Tibial artery (tissue), 4 donors: ENCODE measurements at regions not wholly inside any gene's neighbourhood (a gene's known extent, or its start where the extent isn't known, plus 50 kb on each side); places are given as distances from the start of the nearest gene placed in this dataset.

Source experiments
- DNase-seq, 2 donors: peaks; one replicate each; pipeline ENCODE4 v3.0.0-alpha.2; 2019
- H3K27ac ChIP-seq, 2 donors: fragments of 200-600 bp; sonication (generic) in 1 of 2; 1 replicate in 1 of 2; 2 replicates in 1 of 2; pipeline ENCODE4 v1.5.1; 2018 to 2019; ENCODE audit warnings: mild to moderate bottlenecking in 1 of 2
- H3K27me3 ChIP-seq, 2 donors: fragments of 200-600 bp; sonication (generic) in 1 of 2; one replicate each; pipeline versions ENCODE4 v1.5.1 to v1.6.0; 2016 to 2019
- H3K36me3 ChIP-seq, 3 donors: fragments of 200-600 bp; sonication (generic) in 2 of 3; one replicate each; pipeline ENCODE4 v1.5.1; 2016 to 2019; ENCODE audit warnings: mild to moderate bottlenecking in 2 of 3
- H3K4me1 ChIP-seq, 4 donors: fragments of 200-600 bp; sonication (generic) in 2 of 4; 1 replicate in 3 of 4; 2 replicates in 1 of 4; pipeline ENCODE4 v1.5.1; 2016 to 2019
- H3K4me3 ChIP-seq, 2 donors: fragments of 200-600 bp; sonication (generic) in 1 of 2; 1 replicate in 1 of 2; 2 replicates in 1 of 2; pipeline ENCODE4 v1.5.1; 2018 to 2019; ENCODE audit warnings: mild to moderate bottlenecking in 2 of 2
- H3K9me3 ChIP-seq, 3 donors: fragments of 200-600 bp; sonication (generic) in 1 of 3; one replicate each; pipeline ENCODE4 v1.5.1; 2016 to 2019
- CTCF ChIP-seq, 2 experiments: fragments of 200-600 bp in 1 of 2; fragments of 450-650 bp in 1 of 2; IDR thresholded peaks; one replicate each; pipeline ENCODE4 v1.5.1; 2017 to 2019; ENCODE audit warnings: antibody characterized with exemption in 2 of 2, mild to moderate bottlenecking in 1 of 2, moderate library complexity in 1 of 2
- intact Hi-C: fragments of 100-400 bp; cut with DNase I; formaldehyde crosslinking; loops from one replicate; pipeline ENCODE4 v1.15.0; 2023; ENCODE audit warnings: low total_unique reads

DNA sequence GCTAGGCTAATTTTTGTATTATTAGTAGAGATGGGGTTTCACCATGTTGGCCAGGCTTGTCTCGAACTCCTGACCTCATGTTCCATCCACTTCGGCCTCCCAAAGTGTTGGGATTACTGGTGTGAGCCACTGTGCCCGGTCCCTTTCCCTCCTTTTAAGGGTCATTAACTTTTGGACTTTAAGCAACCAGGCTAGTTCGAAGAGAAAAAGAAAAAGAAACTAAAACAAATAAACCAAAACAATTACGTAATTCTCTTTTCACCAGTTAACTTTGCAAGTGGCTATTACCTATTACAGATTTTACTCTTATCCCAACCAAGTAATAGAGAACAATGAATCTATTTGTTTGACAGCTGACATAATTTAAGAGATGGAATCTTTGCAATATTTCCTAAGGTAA is 72.8 kb upstream of the SEMA3C start:
- intact Hi-C loops: no loop called here
- no peak for DNase-seq
- Histone ChIP-seq H3K27ac (no peak overlapping the region), H3K27me3 (no peaks in the 10 kb centered on the region), H3K4me3 (no peak overlapping the region), H3K4me1 (no peaks in the 10 kb centered on the region), H3K9me3 (no peaks in the 10 kb centered on the region), H3K36me3 (no peaks in the 10 kb centered on the region)
- TF ChIP-seq CTCF (IDR thresholded peaks at IDR 0.05): no peak

- intact Hi-C loops: no loop called here
- DNase-seq: no peak
- no peak overlapping the region for H3K27ac ChIP-seq
Measured at GRCh38 chr7:80984619-80985018, 65.8 kb upstream of the SEMA3C start.

GRCh38 chr7:80981405-80981804 is 62.6 kb upstream of the SEMA3C start:
- no peak overlapping the region for H3K4me3 ChIP-seq
- H3K27ac ChIP-seq: no peak overlapping the region
- H3K9me3 ChIP-seq: no peaks in the 10 kb centered on the region
- no peaks in the 10 kb centered on the region for H3K27me3 ChIP-seq
- TF ChIP-seq CTCF (IDR thresholded peaks at IDR 0.05): no peak
- H3K36me3 ChIP-seq: no peaks in the 10 kb centered on the region
- intact Hi-C loops: no loop called here
- H3K4me1 ChIP-seq: no peaks in the 10 kb centered on the region
- DNase-seq: no peak

More at GRCh38 chr7:80984619-80985018, 65.8 kb upstream of the SEMA3C start:
- no peaks in the 10 kb centered on the region for H3K9me3 ChIP-seq
- no peak for TF ChIP-seq CTCF (IDR thresholded peaks at IDR 0.05)
- H3K36me3 ChIP-seq: no peaks in the 10 kb centered on the region
- no peaks in the 10 kb centered on the region for H3K27me3 ChIP-seq
- no peak overlapping the region for H3K4me3 ChIP-seq
- H3K4me1 ChIP-seq: no peaks in the 10 kb centered on the region

DNA sequence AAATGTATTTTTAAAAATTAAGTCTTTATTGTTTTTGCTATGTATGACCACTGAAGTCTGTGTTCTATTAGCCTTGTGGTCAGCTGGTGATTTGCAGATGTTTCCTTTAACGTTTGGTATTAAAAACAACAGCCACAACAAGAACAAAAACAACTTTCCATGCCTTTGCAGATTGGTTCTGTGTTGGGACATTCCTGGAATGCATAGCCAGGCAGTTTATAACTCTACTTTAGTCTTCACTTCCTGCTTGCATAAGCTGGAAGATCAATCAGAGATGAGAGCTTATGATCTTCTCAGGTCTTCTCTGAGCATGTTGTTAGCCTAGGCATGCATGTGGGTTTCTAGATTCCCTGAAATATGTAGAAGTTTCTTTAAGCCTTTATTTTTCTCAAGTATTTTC is 58.9 kb upstream of the SEMA3C start:
- no peak overlapping the region for H3K27ac ChIP-seq

DNA sequence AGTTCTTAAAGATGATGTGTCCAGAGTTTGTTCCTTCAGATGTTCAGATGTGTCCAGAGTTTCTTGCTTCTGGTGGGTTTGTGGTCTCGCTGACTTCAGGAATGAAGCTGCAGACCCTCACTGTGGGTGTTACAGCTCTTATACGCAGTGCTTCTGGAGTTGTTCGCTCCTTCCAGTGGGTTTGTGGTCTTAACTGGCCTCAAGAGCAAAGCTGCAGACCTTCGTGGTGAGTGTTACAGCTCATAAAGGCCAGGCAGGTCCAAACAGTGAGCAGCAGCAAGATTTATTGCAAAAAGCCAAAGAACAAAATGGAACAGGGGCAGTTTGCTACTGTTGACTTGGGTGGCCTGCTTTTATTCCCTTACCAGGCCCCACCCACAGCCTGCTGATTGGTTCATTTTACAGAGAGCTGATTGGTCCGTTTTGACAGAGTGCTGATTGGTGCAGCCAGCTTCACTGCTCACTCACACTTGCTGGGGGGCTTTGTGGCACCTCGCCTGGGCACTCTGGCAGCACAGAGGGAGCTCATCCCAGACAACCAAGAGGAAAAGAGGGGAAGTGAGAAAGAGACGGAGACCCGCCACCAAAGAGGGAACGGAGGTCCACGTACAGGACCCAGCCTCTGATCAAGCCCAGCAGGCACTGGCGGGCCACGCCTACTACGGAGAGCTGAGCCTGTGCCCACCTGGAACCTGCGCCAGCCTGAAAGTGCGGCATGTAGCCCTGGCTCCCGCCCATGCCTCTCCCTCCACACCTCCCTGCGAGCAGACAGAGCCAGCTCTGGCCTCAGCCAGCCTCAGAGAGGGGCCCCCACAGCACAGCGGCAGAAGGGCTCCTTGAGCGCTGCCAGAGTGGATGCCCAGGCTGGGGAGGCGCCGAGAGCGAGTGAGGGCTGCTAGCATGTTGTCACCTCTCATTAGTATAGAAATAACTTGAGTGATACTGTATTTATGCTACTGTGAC is 55.8 kb upstream of the SEMA3C start:
- no peaks in the 10 kb centered on the region for H3K4me1 ChIP-seq
- H3K36me3 ChIP-seq: no peaks in the 10 kb centered on the region
- no peaks in the 10 kb centered on the region for H3K9me3 ChIP-seq

More for the DNA sequence above, 58.9 kb upstream of the SEMA3C start:
- Histone ChIP-seq H3K36me3 (no peaks in the 10 kb centered on the region), H3K4me3 (no peak overlapping the region), H3K9me3 (no peaks in the 10 kb centered on the region), H3K4me1 (no peaks in the 10 kb centered on the region), H3K27me3 (no peaks in the 10 kb centered on the region)
- DNase-seq: no peak
- intact Hi-C loops: no loop called here
- no peak for TF ChIP-seq CTCF (IDR thresholded peaks at IDR 0.05)

More for the DNA sequence above, 55.8 kb upstream of the SEMA3C start:
- H3K27ac ChIP-seq: no peak overlapping the region
- H3K4me3 ChIP-seq: no peak overlapping the region
- no peak for TF ChIP-seq CTCF (IDR thresholded peaks at IDR 0.05)
- DNase-seq: no peak
- intact Hi-C loops: no loop called here
- H3K27me3 ChIP-seq: no peaks in the 10 kb centered on the region
